Nephron progenitor cell (in vitro differentiated cells): ENCODE measurements at regions not wholly inside any gene's neighbourhood (a gene's known extent, or its start where the extent isn't known, plus 50 kb on each side); places are given as distances from the start of the nearest gene placed in this dataset.

Source experiments
- DNase-seq: peaks from one replicate; pipeline ENCODE4 v3.0.0; 2021
- H3K27ac Mint-ChIP-seq: 2 replicates; pipeline ENCODE4 v1.8.0; 2021; ENCODE audit warnings: mild to moderate bottlenecking, moderate library complexity, mixed read lengths
- H3K27me3 Mint-ChIP-seq: 2 replicates; pipeline ENCODE4 v1.8.0; 2021; ENCODE audit warnings: mild to moderate bottlenecking, low read depth, mixed read lengths; ENCODE audit not compliant: poor library complexity
- H3K36me3 Mint-ChIP-seq: 2 replicates; pipeline ENCODE4 v1.8.0; 2021; ENCODE audit warnings: low read depth, mixed read lengths
- H3K4me1 Mint-ChIP-seq: 2 replicates; pipeline ENCODE4 v1.8.0; 2021; ENCODE audit warnings: mixed read lengths
- H3K4me3 Mint-ChIP-seq: 2 replicates; pipeline ENCODE4 v1.8.0; 2021; ENCODE audit warnings: mild to moderate bottlenecking, moderate library complexity, mixed read lengths
- H3K9me3 Mint-ChIP-seq: 2 replicates; pipeline ENCODE4 v1.8.0; 2021; ENCODE audit warnings: mild to moderate bottlenecking, moderate library complexity, mixed read lengths
- CTCF ChIP-seq: fragments of 200-600 bp; sonication (generic); IDR thresholded peaks from 2 replicates; pipeline ENCODE4 v1.5.0; 2021; ENCODE audit warnings: antibody characterized with exemption

- no peaks in the 10 kb centered on the region for H3K36me3 Mint-ChIP-seq
- H3K4me3 Mint-ChIP-seq: no peak overlapping the region
- no peak for TF ChIP-seq CTCF
- peaks cover 3% of the 10 kb centered on the region for H3K27me3 Mint-ChIP-seq
- DNase-seq: no peak
- H3K4me1 Mint-ChIP-seq: peaks cover 7% of the 10 kb centered on the region
- H3K27ac Mint-ChIP-seq: no peak overlapping the region
- H3K9me3 Mint-ChIP-seq: peaks cover 18% of the 10 kb centered on the region
Observed at GRCh38 chr4:16952462-16952871, 54.0 kb upstream of the LDB2 start.
